Ascending aorta (tissue), 2 donors: ENCODE measurements at regions not wholly inside any gene's neighbourhood (a gene's known extent, or its start where the extent isn't known, plus 50 kb on each side); places are given as distances from the start of the nearest gene placed in this dataset.

Experiments used
- DNase-seq, 2 donors: peaks; one replicate each; pipeline ENCODE4 v3.0.0-alpha.2; 2019; ENCODE audit warnings: low spot score in 2 of 2
- H3K27ac ChIP-seq, 2 donors: fragments of 200-600 bp; sonication (generic); one replicate each; pipeline ENCODE4 v1.5.1; 2016 to 2017; ENCODE audit warnings: mild to moderate bottlenecking in 1 of 2
- H3K27me3 ChIP-seq: fragments of 200-600 bp; sonication (generic); one replicate; pipeline ENCODE4 v1.5.1; 2017
- H3K36me3 ChIP-seq, 2 donors: fragments of 200-600 bp; sonication (generic); one replicate each; pipeline ENCODE4 v1.5.1; 2016
- H3K4me1 ChIP-seq, 2 donors: fragments of 200-600 bp; sonication (generic); one replicate each; pipeline ENCODE4 v1.5.1; 2016 to 2017; ENCODE audit warnings: mild to moderate bottlenecking in 1 of 2
- H3K4me3 ChIP-seq, 2 donors: fragments of 200-600 bp; sonication (generic); one replicate each; pipeline ENCODE4 v1.5.1; 2016 to 2017; ENCODE audit warnings: mild to moderate bottlenecking in 1 of 2
- H3K9me3 ChIP-seq, 2 donors: fragments of 200-600 bp; sonication (generic); one replicate each; pipeline ENCODE4 v1.5.1; 2016
- intact Hi-C: fragments of 100-400 bp; cut with DNase I; formaldehyde crosslinking; loops from one replicate; pipeline ENCODE4 v1.15.1; 2023
- TF ChIP-seq, protein P1 (sequence below), 3 experiments: fragments of 200-600 bp in 2 of 3; fragments of 450-650 bp in 1 of 3; sonication (generic) in 2 of 3; IDR thresholded peaks; one replicate each; pipeline ENCODE4 v1.5.1; 2016 to 2019; ENCODE audit warnings: antibody characterized with exemption in 3 of 3, mild to moderate bottlenecking in 1 of 3, moderate library complexity in 1 of 3

DNA sequence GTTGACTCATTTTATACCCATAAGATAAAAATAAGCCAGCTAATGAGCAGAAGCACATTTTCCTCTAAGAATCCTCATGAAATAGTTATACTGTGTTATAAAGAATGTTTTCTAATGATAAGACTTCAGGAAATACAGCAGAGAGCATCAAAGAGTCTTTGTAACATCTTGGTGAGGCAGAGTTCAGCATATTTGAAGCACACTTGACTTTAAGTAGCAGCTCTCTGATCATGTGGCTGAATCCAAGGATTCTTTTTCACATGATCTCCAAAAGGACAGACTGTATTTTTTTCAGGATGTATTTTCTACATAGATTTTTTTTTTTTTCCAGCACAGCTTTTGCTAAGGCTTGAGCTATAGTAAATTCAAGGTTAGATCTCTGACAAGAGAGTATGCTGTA is 195.1 kb downstream of the SI start:
- H3K4me3 ChIP-seq = no peak overlapping the region
- no peak for DNase-seq
- no peaks in the 10 kb centered on the region for H3K4me1 ChIP-seq
- no peaks in the 10 kb centered on the region for H3K9me3 ChIP-seq
- no peaks in the 10 kb centered on the region for H3K36me3 ChIP-seq
- TF ChIP-seq, protein P1, sequence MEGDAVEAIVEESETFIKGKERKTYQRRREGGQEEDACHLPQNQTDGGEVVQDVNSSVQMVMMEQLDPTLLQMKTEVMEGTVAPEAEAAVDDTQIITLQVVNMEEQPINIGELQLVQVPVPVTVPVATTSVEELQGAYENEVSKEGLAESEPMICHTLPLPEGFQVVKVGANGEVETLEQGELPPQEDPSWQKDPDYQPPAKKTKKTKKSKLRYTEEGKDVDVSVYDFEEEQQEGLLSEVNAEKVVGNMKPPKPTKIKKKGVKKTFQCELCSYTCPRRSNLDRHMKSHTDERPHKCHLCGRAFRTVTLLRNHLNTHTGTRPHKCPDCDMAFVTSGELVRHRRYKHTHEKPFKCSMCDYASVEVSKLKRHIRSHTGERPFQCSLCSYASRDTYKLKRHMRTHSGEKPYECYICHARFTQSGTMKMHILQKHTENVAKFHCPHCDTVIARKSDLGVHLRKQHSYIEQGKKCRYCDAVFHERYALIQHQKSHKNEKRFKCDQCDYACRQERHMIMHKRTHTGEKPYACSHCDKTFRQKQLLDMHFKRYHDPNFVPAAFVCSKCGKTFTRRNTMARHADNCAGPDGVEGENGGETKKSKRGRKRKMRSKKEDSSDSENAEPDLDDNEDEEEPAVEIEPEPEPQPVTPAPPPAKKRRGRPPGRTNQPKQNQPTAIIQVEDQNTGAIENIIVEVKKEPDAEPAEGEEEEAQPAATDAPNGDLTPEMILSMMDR (IDR thresholded peaks at IDR 0.05) = no peak
- H3K27me3 ChIP-seq = no peaks in the 10 kb centered on the region
- intact Hi-C loops = no loop called here
- H3K27ac ChIP-seq = no peak overlapping the region

DNA sequence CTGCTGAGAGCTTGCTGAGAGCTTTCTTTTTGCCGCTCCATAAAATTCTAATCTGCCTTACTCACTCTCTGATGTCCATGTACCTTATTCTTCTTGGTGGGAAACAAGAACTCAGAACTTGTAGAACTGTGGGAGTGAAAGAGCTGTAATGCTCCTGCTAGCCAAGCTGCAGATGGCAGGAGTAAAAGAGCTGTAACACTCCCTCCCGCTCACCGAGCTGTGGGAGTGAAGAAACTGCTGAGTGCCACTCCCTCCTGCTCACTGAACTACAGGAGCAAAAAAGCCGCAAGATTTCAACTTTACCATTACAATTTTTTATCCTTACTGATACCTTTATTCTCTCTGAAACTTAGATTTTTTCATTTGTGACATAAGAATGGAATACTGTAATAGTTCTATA is 199.1 kb downstream of the SI start:
- TF ChIP-seq, protein P1 (IDR thresholded peaks at IDR 0.05) = no peak
- no peaks in the 10 kb centered on the region for H3K36me3 ChIP-seq
- no peak for DNase-seq
- H3K9me3 ChIP-seq = no peaks in the 10 kb centered on the region
- no peaks in the 10 kb centered on the region for H3K27me3 ChIP-seq
- no peaks in the 10 kb centered on the region for H3K4me1 ChIP-seq
- intact Hi-C loops = no loop called here
- H3K4me3 ChIP-seq = no peak overlapping the region
- no peak overlapping the region for H3K27ac ChIP-seq

DNA sequence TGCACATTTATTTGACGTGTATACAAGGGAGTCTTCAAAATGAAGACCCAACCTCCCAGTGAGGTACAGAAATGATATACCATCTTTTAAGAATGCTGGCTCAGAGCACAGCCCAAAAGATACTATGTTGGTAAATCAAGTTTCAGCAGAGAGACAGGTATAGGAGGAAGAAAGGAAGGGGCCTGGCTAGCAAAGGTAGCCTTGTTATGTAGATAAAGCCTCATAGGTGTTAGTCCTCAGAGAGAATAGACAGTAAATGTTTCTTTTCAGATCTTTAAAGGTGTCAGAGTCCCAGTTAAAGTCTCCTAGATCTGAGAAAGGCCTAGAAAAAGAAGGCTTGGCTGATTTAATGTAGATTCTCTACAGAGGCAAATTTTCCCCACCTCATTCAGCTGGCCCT is 213.8 kb downstream of the SI start:
- Histone ChIP-seq H3K4me3 (no peak overlapping the region), H3K27ac (no peak overlapping the region), H3K9me3 (no peaks in the 10 kb centered on the region), H3K4me1 (no peaks in the 10 kb centered on the region), H3K36me3 (no peaks in the 10 kb centered on the region), H3K27me3 (no peaks in the 10 kb centered on the region)
- TF ChIP-seq, protein P1 (IDR thresholded peaks at IDR 0.05) = no peak
- intact Hi-C loops = no loop called here
- DNase-seq = no peak

DNA sequence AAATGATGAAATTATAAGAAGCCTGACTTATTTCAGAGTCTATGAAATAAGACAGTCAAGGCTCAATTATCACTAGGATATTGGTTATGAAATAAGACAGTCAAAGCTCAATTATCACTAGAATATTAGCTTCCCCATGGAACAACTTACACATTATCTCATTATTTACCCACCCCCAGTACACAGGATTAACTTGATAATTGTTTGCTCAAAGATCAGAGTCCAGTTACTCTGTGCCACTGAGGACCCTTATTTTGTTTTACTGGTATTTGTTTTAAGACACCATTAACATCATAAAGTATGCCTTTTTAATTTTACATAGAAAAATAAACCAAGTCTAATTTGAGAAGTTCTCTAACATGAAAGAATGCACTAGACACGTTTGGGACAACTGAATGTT is 225.4 kb downstream of the SI start:
- Histone ChIP-seq H3K36me3 (no peaks in the 10 kb centered on the region), H3K27me3 (no peaks in the 10 kb centered on the region), H3K9me3 (no peaks in the 10 kb centered on the region), H3K4me1 (no peaks in the 10 kb centered on the region), H3K27ac (no peak overlapping the region), H3K4me3 (no peak overlapping the region)
- TF ChIP-seq, protein P1 (IDR thresholded peaks at IDR 0.05) = no peak
- intact Hi-C loops = no loop called here
- DNase-seq = no peak

DNA sequence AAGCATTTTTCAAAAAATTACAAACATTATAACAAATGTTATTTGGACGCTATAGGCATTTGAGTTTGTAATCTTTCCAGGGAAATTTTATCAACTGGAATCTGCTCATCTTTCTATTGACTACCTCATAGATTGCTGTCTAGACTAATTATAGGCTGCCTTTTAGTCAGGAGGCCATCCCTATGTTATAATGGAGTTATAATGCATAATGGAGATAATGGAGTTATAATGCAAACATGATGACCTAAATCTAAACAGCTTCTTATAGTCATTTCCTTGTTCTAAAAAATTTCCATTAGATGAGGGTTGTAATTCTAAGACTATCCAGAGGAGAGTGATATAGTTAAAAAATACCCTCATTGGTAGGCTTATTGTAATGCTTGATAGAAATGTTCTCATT is 226.4 kb downstream of the SI start:
- TF ChIP-seq, protein P1 (IDR thresholded peaks at IDR 0.05) = no peak
- intact Hi-C loops = no loop called here
- no peak overlapping the region for H3K27ac ChIP-seq

DNA sequence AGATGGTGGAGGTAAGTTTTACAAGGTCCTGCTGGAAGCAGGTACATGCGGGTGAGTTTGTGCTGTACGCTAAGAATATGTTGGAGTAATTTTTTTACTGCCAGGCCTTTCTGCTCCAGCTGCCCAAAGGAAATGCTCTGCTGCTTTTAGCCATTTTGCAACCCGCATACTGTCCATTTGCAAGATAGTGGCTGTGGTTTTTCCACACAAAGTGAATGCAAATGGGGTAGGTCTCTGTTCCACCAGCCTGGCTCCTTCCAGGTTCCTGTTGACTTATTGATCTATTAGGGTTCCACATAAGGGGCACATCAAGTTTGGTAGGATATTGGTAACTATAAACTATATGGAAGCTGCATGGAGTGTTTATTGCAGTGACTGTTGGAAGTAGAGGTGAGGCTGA is 227.1 kb downstream of the SI start:
- intact Hi-C loops = no loop called here

More for the DNA sequence above, 226.4 kb downstream of the SI start:
- Histone ChIP-seq H3K27me3 (no peaks in the 10 kb centered on the region), H3K9me3 (no peaks in the 10 kb centered on the region), H3K4me3 (no peak overlapping the region), H3K36me3 (no peaks in the 10 kb centered on the region), H3K4me1 (no peaks in the 10 kb centered on the region)
- DNase-seq = no peak

More for the DNA sequence above, 227.1 kb downstream of the SI start:
- DNase-seq = no peak
- TF ChIP-seq, protein P1 (IDR thresholded peaks at IDR 0.05) = no peak
- Histone ChIP-seq H3K27me3 (no peaks in the 10 kb centered on the region), H3K27ac (no peak overlapping the region), H3K36me3 (no peaks in the 10 kb centered on the region), H3K4me3 (no peak overlapping the region), H3K4me1 (no peaks in the 10 kb centered on the region), H3K9me3 (no peaks in the 10 kb centered on the region)
